HUES6 (cell line): ENCODE measurements at regions not wholly inside any gene's neighbourhood (a gene's known extent, or its start where the extent isn't known, plus 50 kb on each side); places are given as distances from the start of the nearest gene placed in this dataset.

Experiments
- H3K27ac ChIP-seq: 2 replicates; pipeline ENCODE4 v1.7.0; 2013; ENCODE audit warnings: low read depth, mild to moderate bottlenecking, low read length, inconsistent platforms
- H3K27me3 ChIP-seq: 2 replicates; pipeline ENCODE4 v1.6.1; 2013; ENCODE audit warnings: low read length; ENCODE audit not compliant: control insufficient read depth, insufficient read depth
- H3K36me3 ChIP-seq: 2 replicates; pipeline ENCODE4 v1.6.1; 2013; ENCODE audit warnings: low read length; ENCODE audit not compliant: control insufficient read depth, insufficient read depth
- H3K4me1 ChIP-seq: 2 replicates; pipeline ENCODE4 v1.6.1; 2013; ENCODE audit warnings: low read length; ENCODE audit not compliant: control insufficient read depth, insufficient read depth
- H3K4me3 ChIP-seq: 2 replicates; pipeline ENCODE4 v1.5.1; 2013; ENCODE audit warnings: low read depth, low read length
- H3K9ac ChIP-seq: one replicate; pipeline ENCODE4 v1.6.1; 2013; ENCODE audit warnings: mild to moderate bottlenecking, low read length
- H3K9me3 ChIP-seq: 2 replicates; pipeline ENCODE4 v1.6.1; 2013; ENCODE audit warnings: low read depth, low read length; ENCODE audit not compliant: control insufficient read depth, insufficient read depth

DNA sequence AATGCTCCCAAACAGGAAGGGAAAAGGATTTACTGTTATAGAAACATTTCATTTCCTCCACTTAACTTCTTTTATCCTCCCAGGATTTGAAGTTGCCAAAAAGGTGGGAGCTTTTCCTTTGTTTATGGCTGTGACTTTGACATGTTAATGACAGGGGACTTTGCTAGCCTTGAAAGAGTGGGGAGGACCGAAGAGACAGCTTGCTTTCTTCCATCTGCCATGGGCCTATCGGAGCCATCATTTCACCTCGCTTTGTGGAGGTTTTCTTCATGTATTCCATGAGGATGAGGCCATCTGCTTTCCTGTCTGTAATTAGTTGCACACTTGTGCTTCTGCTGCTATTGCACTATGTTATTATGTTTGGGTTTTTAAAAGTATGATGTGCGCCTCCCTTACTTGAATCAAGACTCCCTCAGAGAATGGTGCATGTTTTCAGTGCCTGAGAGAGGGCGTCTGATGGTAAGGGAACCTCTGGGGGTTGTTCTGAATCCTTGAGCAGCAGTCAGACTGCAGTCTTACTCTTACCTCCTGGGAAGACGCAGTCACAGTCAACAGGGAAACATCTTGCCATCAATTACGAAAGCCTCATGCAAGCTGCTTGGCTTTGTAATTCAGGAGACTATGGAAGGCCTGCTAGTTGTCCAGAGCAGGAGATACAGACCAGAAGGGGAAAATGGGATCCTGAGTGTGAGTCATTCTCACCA lies 173.3 kb upstream of the MGAT5 start:
- Histone ChIP-seq H3K36me3 (no peaks in the 10 kb centered on the region), H3K9me3 (no peaks in the 10 kb centered on the region; the same call in 1 of the 2 replicates), H3K27me3 (no peaks in the 10 kb centered on the region), H3K9ac (no peak overlapping the region), H3K4me3 (no peak overlapping the region), H3K4me1 (peaks cover 15% of the 10 kb centered on the region), H3K27ac (no peak overlapping the region)

- H3K4me1 ChIP-seq: peaks cover 15% of the 10 kb centered on the region
- H3K4me3 ChIP-seq: no peak overlapping the region
- H3K9ac ChIP-seq: no peak overlapping the region
- no peaks in the 10 kb centered on the region for H3K9me3 ChIP-seq
- H3K27ac ChIP-seq: no peak overlapping the region
- no peaks in the 10 kb centered on the region for H3K27me3 ChIP-seq
- H3K36me3 ChIP-seq: no peaks in the 10 kb centered on the region
Observed at GRCh38 chr2:134081238-134081938, 172.5 kb upstream of the MGAT5 start.

DNA sequence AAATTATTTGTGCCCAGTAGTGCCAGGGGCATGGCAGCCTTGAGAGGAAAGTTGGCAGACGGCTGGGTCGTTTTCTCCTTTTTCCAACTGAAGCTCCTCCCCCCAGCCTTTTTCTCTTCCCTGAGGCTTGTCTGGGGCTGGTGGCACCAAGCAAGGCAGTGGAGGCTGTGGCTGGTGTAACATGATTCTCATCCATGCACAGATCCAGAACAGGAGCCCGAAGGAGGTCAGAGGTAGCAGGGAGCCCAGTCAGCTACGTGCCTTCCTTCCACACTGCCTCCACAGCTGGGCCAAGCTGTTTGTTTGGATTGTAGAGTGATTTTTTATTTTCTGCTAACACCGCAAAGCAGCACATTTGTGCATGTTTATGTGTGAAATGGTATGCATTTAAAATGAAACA lies 170.3 kb upstream of the MGAT5 start:
- Histone ChIP-seq H3K27ac (no peak overlapping the region), H3K9ac (no peak overlapping the region), H3K4me1 (peaks cover 27% of the 10 kb centered on the region), H3K9me3 (no peaks in the 10 kb centered on the region), H3K27me3 (no peaks in the 10 kb centered on the region), H3K36me3 (no peaks in the 10 kb centered on the region), H3K4me3 (no peak overlapping the region)

DNA sequence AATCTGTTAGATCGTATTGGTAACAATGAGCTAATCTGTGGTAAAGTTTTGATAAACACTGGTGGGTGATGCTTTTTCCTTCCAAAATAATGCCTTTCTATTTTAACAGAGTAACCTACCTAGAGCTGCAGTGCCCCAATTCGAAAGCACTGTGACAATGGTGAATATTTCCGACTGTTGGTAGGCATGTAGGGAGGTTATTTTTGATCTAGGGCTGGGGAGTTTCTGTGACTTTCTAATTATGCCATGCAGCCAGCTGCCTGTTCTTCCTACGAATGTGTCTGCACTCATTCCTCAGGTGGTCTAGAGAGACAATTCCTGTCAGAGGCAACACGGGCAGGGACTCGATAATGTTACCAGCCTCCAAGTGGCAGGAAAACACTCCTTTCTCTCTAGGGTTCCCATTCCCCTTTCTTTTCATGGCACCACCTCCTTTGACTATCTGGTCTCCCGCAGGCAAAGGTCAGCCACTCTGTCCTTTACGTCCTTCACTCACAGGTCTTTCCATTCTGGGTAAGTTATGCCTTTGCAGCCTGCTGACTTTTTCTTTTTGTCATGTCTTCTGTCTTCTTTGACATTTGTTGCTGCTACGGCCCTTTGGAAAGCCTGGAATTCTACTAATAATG lies 167.2 kb upstream of the MGAT5 start:
- Histone ChIP-seq H3K9me3 (no peaks in the 10 kb centered on the region), H3K36me3 (no peaks in the 10 kb centered on the region), H3K27ac (no peak overlapping the region), H3K4me1 (peaks cover 12% of the 10 kb centered on the region), H3K27me3 (no peaks in the 10 kb centered on the region), H3K4me3 (no peak overlapping the region), H3K9ac (no peak overlapping the region)

GRCh38 chr2:134087371-134087921 lies 166.4 kb upstream of the MGAT5 start:
- H3K4me1 ChIP-seq: peaks cover 12% of the 10 kb centered on the region
- no peaks in the 10 kb centered on the region for H3K27me3 ChIP-seq
- no peak overlapping the region for H3K27ac ChIP-seq
- no peak overlapping the region for H3K4me3 ChIP-seq
- no peaks in the 10 kb centered on the region for H3K9me3 ChIP-seq
- H3K36me3 ChIP-seq: no peaks in the 10 kb centered on the region
- no peak overlapping the region for H3K9ac ChIP-seq

DNA sequence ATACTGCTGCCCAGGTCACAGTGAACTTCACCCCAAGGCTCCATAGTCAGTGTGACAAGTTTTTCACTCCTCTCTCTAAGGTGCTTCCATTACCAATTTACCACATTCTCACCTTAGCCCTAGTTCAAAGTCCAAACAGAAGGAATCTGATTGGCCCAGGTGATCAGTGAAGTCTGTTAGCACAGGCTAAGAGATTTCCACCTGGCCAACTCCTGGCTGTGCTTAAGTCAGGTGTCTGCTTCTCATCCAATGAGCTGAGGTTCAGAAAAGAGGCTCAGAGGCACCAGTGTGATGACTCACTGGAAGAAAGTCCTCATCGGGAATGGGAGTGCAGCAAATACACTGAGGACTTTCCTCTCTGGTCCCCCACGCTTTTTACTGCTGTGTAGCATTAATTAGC lies 164.4 kb upstream of the MGAT5 start:
- Histone ChIP-seq H3K27ac (no peak overlapping the region), H3K4me3 (no peak overlapping the region), H3K9ac (no peak overlapping the region), H3K36me3 (no peaks in the 10 kb centered on the region), H3K27me3 (no peaks in the 10 kb centered on the region), H3K9me3 (no peaks in the 10 kb centered on the region), H3K4me1 (peaks cover 12% of the 10 kb centered on the region)

DNA sequence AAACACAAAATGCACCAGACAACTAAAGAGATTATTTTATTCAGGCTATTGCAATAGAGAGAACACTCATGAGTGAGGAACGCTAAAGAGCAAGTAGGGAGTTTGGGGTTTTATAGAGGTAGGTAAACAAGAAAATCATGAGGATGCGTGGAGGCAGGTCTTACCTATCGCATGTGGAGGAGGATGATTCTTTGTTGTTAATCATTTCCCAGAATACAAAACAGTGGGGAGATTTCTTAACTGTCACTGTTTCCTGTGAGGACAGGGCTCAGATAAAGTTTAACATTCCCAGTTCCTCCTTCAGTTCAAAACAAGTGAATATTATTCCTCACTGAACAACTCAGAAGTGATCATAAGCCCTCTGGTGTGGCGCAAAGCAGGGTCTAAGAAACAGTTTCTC lies 156.1 kb upstream of the MGAT5 start:
- Histone ChIP-seq H3K27me3 (no peaks in the 10 kb centered on the region), H3K4me3 (no peak overlapping the region), H3K4me1 (no peaks in the 10 kb centered on the region), H3K9me3 (peaks cover 4% of the 10 kb centered on the region; the same call in 1 of the 2 replicates), H3K36me3 (no peaks in the 10 kb centered on the region), H3K27ac (no peak overlapping the region), H3K9ac (no peak overlapping the region)

DNA sequence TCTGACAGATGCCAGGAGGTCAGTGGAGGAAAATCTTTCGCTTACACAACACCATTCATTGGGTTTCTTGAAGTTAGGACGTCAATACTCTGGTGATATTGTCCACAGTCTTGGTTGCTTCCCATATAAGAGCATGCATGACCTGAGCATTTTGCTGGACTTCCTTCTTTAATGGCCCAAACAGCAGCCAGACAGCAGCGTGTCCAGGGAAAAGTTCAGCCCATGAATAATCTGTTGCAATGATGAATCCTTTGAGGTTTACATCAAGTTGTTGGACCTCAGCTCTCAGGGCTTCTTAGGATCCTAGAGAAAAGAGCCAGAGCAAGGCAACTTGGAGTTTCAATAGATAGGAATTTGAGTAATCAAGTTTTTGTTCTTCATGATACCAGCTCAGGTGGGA lies 155.6 kb upstream of the MGAT5 start:
- H3K4me1 ChIP-seq: no peaks in the 10 kb centered on the region
- no peaks in the 10 kb centered on the region for H3K36me3 ChIP-seq
- no peak overlapping the region for H3K27ac ChIP-seq
- no peak overlapping the region for H3K4me3 ChIP-seq
- H3K27me3 ChIP-seq: no peaks in the 10 kb centered on the region
- H3K9me3 ChIP-seq: peaks cover 4% of the 10 kb centered on the region; the same call in 1 of the 2 replicates
- no peak overlapping the region for H3K9ac ChIP-seq

DNA sequence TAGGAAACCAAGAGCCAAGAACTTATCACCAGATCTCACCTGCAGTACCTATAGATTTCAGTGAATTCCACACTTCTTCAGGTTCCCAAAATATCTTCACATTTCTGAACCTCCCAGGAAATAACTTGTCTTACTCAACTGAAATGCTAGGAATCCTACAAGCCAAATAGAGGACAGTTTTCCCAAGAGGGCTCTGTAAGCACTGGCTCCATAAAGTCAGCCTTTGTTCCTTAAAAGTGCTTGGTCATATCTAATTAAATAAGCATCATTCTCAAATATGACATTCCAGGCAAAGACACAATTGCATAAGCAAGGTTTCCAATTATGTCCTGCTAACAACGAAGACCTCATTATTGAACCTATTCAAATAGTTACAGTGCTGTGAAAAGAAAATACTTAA lies 154.6 kb upstream of the MGAT5 start:
- H3K27me3 ChIP-seq: no peaks in the 10 kb centered on the region
- H3K36me3 ChIP-seq: no peaks in the 10 kb centered on the region

GRCh38 chr2:134103196-134103595 lies 150.7 kb upstream of the MGAT5 start:
- Histone ChIP-seq H3K27ac (no peak overlapping the region), H3K4me1 (no peaks in the 10 kb centered on the region), H3K4me3 (no peak overlapping the region), H3K36me3 (no peaks in the 10 kb centered on the region), H3K27me3 (no peaks in the 10 kb centered on the region), H3K9ac (no peak overlapping the region), H3K9me3 (no peaks in the 10 kb centered on the region)

More for the DNA sequence above, 154.6 kb upstream of the MGAT5 start:
- H3K9me3 ChIP-seq: peaks cover 4% of the 10 kb centered on the region; the same call in 1 of the 2 replicates
- H3K27ac ChIP-seq: no peak overlapping the region
- H3K4me3 ChIP-seq: no peak overlapping the region
- H3K4me1 ChIP-seq: no peaks in the 10 kb centered on the region
- H3K9ac ChIP-seq: no peak overlapping the region

DNA sequence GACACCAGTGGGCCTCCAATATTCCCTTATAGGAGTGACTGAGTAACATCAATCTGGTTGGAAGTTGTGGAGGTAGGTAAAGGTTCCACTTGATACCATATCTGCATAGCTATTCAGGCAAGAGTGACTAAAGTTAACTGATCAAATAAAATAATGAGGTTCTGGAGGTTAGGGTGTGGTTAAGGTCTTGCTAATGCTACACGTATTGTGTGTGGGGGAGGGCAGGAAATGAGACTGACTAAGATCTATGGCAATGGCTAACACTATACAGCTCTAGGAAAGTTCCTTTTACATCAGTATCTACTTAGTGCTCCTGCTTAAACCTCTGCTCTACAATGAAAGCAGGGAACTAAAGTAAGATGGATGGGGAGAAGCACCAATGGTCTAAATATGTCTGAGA lies 149.1 kb upstream of the MGAT5 start:
- H3K27ac ChIP-seq: no peak overlapping the region

More for the DNA sequence above, 149.1 kb upstream of the MGAT5 start:
- Histone ChIP-seq H3K36me3 (no peaks in the 10 kb centered on the region), H3K27me3 (no peaks in the 10 kb centered on the region), H3K4me3 (no peak overlapping the region), H3K9ac (no peak overlapping the region), H3K9me3 (peaks cover 2% of the 10 kb centered on the region; the same call in 1 of the 2 replicates), H3K4me1 (no peaks in the 10 kb centered on the region)
